ENCODE measurements at regions not wholly inside any gene's neighbourhood (a gene's known extent, or its start where the extent isn't known, plus 50 kb on each side); places are given as distances from the start of the nearest gene placed in this dataset.
A peak's percentile ranks its signal among the peaks of the same experiment; 100 is the strongest.

- DNase-seq: no peak
These were observed 116.0 kb upstream of the PFKP start for GRCh38 chr10:2951235-2951835.

- no peak for DNase-seq
These were observed 116.8 kb upstream of the PFKP start for GRCh38 chr10:2950546-2950945.

GRCh38 chr10:2949948-2950354, 117.4 kb upstream of the PFKP start:
- peak in 5 of 51 donors; percentile 4 to 46 (median 26) for DNase-seq

GRCh38 chr10:2949221-2949947, 118.0 kb upstream of the PFKP start:
- DNase-seq: no peak

- no peak for DNase-seq
These were observed 119.1 kb upstream of the PFKP start for GRCh38 chr10:2948127-2948854.

GRCh38 chr10:2944788-2945187, 122.6 kb upstream of the PFKP start:
- no peak for DNase-seq

- no peak for DNase-seq
These were observed 123.3 kb upstream of the PFKP start for GRCh38 chr10:2943932-2944614.

GRCh38 chr10:2942938-2943337, 124.4 kb upstream of the PFKP start:
- DNase-seq: no peak

GRCh38 chr10:2938869-2939268, 128.5 kb upstream of the PFKP start:
- DNase-seq: no peak

GRCh38 chr10:2936816-2937215, 130.5 kb upstream of the PFKP start:
- DNase-seq: no peak

- DNase-seq: no peak
These were observed 131.5 kb upstream of the PFKP start for GRCh38 chr10:2935647-2936386.

- no peak for DNase-seq
These were observed 133.4 kb upstream of the PFKP start for GRCh38 chr10:2933924-2934323.

- no peak for DNase-seq
These were observed 133.8 kb upstream of the PFKP start for GRCh38 chr10:2933519-2933918.

- DNase-seq: peak in 20 of 51 donors; percentile 4 to 40 (median 13)
These were observed 134.3 kb upstream of the PFKP start for GRCh38 chr10:2933071-2933470.

- no peak for DNase-seq
These were observed 137.7 kb upstream of the PFKP start for GRCh38 chr10:2929480-2930258.

- DNase-seq: peak in 39 of 51 donors; percentile 9 to 82 (median 37)
These were observed 139.1 kb upstream of the PFKP start for GRCh38 chr10:2927958-2928840.

- DNase-seq: no peak
These were observed 140.3 kb upstream of the PFKP start for GRCh38 chr10:2926918-2927660.

GRCh38 chr10:2925631-2926030, 141.7 kb upstream of the PFKP start:
- peak in 16 of 51 donors; percentile 1 to 40 (median 24) for DNase-seq

GRCh38 chr10:2924431-2924830, 142.9 kb upstream of the PFKP start:
- no peak for DNase-seq

Measured in hypothalamus (tissue), 51 donors.